Fibroblast of gingiva (primary cell): ENCODE measurements at regions not wholly inside any gene's neighbourhood (a gene's known extent, or its start where the extent isn't known, plus 50 kb on each side); places are given as distances from the start of the nearest gene placed in this dataset.
"Not testable (repeated sequence)": the region's sequence is repeated elsewhere in the genome, so short reads cannot be mapped to it uniquely, and the experiment has no call there.

Experiments used
- DNase-seq: peaks from one replicate; pipeline ENCODE4 v3.0.0-alpha.2; 2011; ENCODE audit warnings: low read depth

DNA sequence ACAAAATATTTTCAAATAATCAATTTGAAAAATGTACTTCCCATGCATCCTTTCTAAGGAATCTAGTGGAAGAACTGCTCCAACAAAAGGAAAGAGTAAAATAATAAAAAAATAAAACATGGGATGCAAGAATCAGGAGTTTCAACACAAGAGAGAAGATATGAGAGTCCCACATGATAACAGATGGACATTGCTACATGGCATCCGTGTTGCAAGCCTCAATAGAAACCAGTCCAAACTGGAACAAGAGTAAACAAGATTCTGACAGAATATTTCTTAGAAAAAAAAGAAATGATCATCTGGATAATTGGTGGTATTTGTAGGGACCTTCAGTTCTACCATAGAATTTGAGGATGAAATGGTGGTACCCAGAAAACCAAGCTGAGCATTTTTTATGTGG lies 186.8 kb downstream of the FRK start:
- DNase-seq, result no peak

DNA sequence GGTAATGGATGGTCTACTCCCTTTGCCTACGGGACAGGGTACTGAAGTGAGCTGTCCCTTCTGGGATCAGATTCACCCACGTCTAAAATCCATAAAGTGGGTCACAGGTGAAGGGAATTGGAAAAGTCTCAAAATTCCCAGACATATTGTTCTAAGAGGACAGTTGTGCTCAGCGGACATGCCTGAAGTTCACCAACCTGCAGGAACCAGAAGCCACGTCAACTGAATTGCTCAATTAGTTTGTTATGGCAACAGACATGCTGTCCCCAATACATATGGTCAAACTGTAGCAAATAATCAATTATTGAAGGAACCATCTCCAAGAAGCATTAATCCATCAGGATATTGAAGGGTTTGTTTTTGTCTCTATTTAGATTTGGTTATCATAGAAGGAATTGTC lies 190.2 kb downstream of the FRK start:
- no peak for DNase-seq

DNA sequence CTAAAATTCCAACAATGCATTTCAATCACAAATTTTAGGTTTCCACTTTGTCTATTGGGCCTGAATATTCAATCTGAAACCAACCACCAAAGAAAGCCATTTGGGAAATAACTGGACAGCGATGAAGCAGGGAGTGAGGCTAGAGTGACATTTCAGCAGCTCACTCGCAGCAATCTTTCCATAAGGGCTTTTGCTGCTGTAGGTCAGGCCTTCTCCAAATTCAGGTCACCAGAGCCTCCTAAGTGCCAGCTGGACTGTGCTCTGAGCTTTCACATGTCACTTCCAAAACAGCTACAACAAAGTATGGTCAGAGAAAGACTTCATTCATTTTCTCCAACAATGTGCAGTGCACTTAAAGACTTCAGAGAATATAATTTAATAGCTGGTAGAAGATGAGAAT lies 194.8 kb downstream of the FRK start:
- no peak for DNase-seq

DNA sequence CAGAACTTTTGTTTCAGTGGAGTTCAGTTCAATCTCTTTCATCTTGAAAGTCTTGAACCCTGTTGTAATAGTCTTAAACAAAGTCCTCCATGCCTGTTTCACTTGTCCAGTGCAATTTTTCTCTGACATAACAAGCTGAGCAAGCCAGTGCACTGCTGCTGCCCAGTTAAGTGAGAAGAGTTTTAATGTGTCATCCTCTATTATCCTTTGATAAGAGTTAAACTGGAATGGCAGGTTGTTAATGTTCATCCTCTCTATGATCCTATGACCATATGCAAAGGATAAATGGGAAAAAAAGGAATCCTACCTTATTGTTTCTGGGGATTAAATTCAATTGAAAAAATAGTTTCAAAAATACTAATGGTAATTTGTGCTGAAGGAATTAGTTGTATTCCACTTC lies 197.5 kb downstream of the FRK start:
- DNase-seq, result no peak

DNA sequence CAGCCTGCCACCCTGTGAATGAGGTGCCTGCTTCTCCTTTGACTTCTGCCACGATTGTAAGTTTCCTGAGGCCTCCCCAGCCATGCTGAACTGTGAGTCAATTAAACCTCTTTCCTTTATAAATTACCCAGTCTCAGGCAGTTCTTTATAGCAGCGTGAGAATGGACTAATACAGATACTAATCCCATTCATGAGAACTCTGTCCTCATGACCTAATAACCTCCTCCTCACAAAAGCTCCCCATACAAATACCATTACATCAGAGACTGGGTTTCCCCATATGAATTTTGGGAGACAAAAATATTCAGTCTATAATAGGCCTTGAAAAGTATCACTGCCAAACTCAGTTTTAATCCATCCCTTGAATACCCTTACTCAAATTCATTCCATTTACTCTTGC lies 199.0 kb downstream of the FRK start:
- not testable (repeated sequence) for DNase-seq

DNA sequence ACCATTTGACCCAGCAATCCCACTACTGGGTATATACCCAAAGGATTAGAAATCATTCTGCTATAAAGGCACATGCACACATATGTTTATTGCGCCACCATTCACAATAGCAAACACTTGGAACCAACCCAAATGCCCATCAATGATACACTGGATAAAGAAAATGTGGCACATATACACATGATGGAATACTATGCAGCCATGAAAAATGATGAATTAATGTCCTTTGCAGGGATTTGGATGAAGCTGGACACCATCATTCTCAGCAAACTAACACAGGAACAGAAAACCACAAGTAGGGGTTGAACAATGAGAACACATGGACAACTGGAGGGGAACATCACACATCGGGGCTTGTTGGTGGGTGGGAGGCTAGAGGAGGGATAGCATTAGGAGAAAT lies 201.1 kb downstream of the FRK start:
- not testable (repeated sequence) for DNase-seq

DNA sequence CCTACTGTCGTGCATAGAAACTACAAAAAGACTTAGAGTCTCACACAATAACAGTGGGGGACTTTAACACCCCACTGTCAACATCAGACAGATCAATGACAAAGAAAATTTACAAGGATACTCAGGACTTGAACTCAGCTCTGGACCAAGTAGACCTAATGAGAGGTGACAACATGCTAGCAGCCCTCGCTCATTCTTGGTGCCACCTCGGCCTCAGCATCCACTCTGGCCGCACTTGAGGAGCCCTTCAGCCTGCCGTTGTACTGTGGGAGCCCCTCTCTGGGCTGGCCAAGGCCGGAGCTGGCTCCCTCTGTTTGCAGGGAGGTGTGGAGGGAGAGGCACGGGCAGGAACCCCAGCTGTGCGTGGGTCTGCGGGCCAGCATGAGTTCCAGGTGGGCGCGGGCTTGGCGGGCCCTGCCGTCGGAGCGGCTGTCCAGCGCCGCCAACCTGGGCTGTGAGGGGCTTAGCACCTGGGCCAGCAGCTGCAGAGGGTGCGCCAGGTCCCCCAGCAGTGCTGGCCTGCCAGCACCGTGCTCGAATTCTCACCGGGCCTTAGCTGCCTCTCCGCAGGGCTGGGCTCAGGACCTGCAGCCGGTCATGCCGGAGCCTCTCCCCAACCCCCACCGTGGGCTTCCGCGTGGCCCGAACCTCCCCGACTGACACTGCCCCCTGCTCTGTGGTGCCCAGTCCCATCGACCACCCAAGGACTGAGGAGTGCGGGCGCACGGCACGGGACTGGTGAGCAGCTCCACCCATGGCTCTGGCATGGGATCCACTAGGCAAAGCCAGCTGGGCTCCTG lies 205.6 kb downstream of the FRK start:
- no peak for DNase-seq

DNA sequence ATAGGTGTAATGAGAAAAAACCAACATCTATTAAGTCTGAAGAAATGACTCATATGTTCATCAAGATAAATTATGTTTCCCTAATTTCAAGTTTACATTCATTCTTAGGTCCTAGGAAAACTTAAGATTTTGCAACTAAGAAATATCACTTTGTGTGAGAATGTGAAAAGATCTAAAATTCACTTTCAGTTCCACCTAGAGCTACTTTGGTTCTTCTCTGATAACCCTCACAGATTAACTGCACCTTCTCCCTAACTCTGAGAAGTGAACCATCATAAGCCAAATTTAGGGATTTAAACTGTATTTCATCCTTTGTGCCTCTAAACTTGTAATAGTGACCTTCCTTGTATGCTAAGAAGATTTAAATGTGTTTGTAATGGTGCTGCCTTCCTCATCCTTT lies 213.0 kb downstream of the FRK start:
- DNase-seq, result no peak

DNA sequence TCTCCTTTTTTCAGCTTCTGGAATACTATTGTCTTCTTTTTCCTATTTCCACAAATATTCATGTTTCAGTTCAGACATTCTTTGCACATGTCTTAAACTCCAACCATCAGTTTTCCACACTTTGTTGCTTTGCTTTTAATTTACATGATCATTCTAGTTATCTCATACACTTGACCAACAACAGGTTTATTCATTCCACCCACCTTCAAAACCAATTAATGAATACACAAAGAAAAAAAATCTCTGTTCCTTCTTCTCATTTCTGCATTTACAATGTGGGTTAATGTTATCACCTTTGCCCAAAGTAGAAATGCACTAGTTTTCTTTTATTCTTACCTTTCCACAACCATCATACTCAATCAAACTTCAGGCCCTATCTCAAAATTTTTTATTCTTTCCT lies 216.7 kb downstream of the FRK start:
- DNase-seq, result no peak

DNA sequence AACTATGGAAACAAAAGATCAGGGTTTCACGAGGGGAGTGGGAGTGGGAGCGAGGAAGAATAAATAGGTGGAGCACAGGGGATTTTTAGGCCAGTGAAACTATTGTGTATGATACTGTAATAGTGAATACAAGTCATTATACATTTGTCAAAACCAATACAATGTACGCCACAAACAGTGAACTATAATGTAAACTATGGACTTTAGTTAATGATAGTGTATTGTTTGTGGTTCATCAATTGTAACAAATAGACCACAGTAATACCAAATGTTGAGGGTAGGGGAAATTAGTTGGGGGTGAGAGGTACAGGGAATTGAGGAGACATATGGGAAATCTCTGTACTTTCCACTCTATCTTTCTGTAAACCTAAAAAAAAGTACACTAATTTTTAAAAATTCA lies 218.4 kb downstream of the FRK start:
- DNase-seq, result no peak

DNA sequence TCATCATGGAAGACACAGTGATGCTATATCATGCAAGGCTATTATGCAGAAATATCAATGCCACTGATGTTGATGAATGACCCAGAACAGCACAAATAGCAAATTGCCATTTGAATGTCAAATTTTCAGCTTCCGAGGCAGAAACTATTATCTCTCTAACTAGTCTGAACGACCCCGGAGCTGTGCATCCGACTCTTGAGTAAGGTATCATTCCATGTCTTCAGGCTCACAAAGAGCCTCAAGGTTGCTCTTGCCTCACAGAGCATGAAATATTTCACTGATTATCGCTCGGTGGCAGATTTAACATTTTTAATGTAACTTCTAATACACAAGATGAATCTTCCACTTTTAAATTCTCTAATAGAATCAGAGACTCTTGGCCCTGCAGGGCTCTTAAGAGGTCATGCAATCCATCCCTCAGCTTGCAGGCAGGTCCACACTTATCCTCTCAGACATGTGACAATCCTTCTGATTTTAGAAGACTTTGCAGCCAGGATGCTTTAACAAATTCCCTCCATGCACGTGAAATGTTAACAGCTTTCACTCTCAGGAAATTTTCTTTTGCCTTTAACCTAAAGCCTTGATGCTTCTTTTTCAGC lies 221.0 kb downstream of the FRK start:
- no peak for DNase-seq

DNA sequence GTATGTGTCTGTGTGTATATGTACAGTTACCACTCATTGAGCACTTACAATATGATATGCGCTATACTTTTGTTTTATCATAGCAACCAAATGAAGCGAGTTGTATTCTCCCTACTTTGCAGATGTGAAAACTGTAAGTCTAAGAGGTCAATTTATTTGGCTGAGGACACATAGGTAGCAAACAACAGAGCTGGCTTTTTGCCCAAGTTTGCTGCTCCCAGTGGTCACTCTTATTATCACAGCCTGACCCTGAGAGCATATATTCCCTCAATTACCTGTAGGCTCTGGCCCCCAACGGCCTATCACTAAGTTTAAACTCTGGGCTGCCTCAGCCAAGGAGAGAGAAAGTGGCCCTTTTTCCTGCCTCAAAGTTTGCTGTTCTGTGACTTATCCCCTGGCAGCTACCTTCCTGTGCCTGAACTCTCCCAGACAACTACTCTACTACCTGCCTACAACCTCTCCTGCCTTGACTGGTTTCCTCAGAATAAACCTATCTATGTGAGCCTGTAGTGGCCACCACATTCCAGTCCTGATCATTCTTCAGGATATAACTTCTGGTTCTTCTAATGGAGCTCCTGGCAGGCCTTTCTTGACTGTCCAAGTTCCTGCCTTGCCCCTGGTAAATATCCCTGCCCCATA lies 221.8 kb downstream of the FRK start:
- no peak for DNase-seq

DNA sequence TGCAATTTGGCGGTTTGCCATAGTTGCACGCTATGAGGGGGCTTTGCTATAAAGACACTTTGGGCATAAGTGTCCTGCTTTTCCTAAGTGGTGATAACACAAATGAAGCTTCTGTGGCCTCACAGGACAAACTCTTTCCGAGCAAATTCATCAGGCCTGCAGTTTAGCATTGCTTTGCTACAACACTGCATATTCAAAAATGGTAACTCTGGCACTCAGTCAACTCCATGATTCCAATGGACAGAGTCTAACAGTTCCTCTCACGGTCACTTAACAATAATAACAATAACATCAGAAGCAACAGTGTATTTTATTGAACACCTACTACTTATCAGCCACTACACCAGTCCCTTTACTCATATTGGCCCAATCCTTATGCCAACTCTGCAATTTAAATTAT lies 222.5 kb downstream of the FRK start:
- DNase-seq, result no peak

DNA sequence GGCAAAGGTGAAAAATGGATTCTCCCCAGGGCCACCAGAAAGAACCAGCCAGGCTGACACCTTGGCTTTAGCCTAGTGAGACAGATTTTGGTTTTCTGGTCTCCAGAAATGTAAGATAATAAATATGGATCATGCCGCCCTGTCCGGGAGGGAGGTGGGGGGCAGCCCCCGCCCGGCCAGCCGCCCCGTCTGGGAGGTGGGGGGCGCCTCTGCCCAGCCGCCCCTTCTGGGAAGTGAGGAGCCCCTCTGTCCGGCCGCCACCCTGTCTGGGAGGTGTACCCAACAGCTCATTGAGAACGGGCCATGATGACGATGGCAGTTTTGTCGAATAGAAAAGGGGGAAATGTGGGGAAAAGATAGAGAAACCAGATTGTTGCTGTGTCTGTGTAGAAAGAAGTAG lies 224.3 kb downstream of the FRK start:
- not testable (repeated sequence) for DNase-seq

DNA sequence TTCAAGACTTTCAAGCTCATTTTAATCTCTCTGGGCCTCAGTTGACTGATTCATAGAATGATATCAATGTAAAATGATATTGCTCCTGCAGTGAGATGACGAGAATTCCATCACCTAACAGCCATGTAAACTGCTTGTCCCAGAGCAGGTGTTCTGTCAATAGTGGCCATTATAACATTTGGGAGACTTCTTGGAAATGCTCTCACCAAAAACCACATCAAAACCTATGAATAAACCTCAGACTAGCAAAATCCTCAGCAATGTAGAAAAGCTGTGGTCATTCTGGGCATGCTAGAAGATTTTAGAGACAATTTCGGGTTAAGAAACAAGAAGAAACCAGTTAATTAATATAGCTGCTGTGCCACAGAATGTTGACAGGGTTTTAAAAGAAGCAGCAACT lies 225.4 kb downstream of the FRK start:
- DNase-seq, result no peak

DNA sequence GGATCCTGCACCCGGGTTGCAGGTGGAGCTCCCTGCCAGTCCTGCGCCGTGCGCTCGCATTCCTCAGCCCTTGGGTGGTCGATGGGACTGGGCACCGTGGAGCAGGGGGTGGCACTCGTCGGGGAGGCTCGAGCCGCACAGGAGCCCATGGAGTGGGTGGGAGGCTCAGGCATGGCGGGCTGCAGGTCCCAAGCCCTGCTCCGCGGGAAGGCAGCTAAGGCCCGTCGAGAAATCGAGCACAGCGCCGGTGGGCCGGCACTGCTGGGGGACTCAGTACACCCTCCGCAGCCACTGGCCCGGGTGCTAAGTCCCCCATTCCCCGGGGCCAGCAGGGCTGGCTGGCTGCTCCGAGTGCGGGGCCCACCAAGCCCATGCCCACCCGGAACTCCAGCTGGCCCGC lies 226.1 kb downstream of the FRK start:
- not testable (repeated sequence) for DNase-seq

DNA sequence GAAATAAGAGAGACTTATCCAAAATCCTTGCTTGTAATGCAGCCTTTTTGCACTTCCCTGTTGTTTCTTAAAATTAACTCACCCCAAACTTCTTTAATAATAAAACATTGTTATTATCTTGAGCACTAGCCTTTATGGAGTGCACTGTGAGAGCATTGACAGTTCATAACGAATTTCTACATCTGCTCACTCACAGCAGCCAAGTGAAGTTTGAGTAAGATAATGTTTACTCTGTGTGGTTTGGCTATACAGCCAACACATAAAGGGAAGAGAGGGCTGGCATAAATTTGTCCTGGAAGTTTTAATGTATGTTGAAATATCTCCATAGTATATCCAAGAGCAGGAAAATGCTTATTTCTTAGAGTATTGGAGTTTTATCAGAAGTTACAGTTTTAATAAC lies 227.9 kb downstream of the FRK start:
- no peak for DNase-seq

DNA sequence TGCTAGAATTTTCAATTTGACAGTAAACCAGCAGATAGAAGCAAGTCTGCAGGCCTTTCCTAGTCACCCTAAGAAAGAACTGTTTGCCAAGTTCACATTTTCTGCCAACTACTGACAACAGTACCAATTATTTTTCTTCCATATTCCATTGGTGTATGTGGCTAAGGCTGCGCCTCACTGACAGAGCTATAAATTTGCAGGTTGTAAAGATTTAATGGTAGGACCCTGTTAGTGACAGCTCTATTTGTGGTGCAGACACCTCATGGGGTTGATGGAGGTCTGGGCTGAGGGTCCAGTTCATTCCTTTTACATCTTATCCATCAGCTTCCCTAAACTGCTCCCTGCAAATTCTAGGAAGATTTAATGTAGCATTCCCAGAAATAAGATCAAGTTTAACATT lies 228.5 kb downstream of the FRK start:
- no peak for DNase-seq

DNA sequence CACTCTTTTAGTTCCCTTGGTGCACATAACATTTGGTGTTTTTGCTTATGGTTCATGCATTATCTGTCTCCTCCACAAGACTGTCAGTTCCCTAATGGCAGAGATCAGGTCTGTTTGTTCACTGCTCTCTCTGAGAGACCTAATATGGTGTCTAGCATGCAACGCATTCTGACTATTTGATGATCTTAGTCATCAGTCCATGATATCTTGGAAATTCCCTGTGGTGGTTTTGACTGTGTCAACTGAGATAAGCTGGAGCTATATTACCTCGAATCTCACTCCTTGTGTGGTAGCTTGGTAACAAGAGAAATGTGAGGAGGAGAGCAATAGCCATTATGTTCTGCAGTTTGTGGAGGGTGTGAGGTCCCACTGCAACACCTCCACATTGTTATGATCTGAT lies 229.8 kb downstream of the FRK start:
- no peak for DNase-seq

DNA sequence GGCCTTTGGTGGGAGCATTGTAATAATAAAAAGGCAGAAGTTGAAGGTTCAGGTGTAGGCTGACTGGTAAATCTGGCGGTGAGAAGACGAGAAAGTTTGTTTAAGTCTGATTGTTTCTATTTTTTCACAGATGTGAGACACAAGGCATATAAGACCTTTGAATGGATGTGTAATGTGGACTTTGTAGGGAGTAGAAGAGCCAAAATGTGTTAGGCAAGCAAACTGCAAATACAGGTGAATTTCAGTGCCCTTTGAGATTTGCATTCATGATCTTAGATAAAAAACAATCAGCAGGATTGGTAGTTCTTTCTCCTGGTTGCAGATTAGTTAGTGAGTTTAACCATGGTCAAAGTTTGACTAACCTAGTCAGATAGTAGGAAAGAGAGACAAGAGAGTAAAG lies 238.9 kb downstream of the FRK start:
- DNase-seq, result no peak

DNA sequence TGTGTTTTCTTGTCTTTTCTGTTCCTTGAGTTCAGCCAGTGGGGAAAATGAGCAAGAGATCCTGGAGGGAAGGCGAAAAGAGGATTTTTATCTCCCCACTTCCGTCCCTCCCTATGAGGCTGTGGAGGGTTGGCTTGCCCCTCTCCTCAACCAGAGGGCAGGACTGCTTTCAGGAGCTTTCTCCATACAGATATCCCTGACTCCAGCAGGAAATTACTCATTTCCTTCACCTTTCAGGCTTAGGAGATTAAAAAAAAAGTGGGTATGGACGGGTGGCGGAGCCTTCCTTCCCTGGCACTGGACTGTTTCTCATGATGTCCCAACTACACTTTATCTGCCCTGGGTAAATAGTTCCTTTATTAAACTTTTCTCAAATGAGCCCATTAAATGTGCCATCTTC lies 241.2 kb downstream of the FRK start:
- no peak for DNase-seq

DNA sequence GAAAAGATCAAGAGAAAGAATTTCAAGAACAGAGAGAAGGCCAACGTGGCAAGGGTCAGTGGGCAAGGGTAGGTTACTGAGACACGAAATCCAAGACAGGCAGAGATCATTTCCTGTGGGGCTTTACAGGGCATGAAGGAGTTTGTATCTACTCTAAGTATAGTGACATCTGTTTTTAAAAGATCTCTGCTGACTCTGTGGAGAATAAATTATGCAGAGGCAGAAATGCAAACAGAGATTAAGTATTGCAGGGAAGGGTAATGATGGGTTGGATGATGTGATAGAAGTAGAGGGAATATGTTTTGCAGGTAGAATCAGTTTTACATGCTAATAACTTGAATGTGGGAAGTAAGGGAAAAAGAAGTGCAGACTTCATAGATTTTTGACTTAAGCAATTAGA lies 243.5 kb downstream of the FRK start:
- DNase-seq, result no peak

DNA sequence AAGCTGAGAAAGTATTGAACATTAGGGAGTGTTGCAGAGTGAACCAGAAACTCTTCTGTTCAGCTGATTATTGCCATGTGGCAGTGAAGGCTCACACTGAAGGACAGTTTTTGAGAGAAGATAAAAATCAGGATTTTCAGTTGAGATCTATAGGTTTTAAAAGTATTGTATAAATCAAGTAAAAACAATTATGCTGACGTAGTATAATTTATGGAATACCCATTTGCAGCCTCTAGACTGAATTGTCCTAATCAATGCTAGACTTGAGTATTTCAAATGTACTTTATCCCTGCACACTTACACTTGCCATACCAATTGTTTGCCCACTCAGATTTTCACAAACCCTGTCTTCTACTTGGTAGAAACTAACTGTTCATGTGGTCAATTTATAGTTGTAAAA lies 245.8 kb downstream of the FRK start:
- DNase-seq, result no peak

DNA sequence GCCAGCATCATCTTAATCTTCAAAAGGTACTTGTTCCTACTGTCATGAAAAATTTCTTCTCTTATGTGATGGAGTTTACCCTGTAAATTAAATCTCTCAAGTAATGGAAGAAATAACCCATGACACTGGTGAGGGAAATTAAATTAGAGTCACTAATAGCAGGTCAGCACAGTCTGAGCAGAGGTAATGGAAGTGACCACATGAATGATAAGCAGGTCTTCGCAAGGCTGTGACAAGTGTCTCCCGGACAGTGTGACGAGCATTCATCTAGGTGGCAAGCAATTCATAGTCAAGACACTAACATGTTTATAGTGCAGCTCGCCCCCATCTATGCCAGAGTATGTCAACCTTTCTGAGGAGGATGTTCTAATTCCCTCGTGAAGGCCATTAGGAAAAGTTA lies 249.2 kb downstream of the FRK start:
- no peak for DNase-seq
